K562 (cell line): ENCODE measurements at regions not wholly inside any gene's neighbourhood (a gene's known extent, or its start where the extent isn't known, plus 50 kb on each side); places are given as distances from the start of the nearest gene placed in this dataset.

Experiments used
- ATAC-seq: fragments of 200-7000 bp; cut with Tn5 transposase; 3 replicates; pipeline ENCODE4 v1.9.1; 2020; ENCODE audit warnings: moderate library complexity
- BruUV-seq: library from RNA; stranded (reverse); fragments of 400-500 nt; replicated peaks from 2 replicates; lab custom pipeline; 2021; lab: Mats Ljungman, UMichigan
- CTCF ChIA-PET: fragments of 300-600 bp; formaldehyde crosslinking; extraction: SDS; loops from one replicate; lab custom pipeline; 2021; ENCODE audit warnings: low intra/inter-chr PET ratio; lab: Yijun Ruan, JAX
- POLR2A ChIA-PET: fragments of 300-600, 350-650 bp; sonication (Branson Sonifier 250); formaldehyde crosslinking; extraction: SDS; loops from one replicate; lab custom pipeline; 2021; ENCODE audit warnings: antibody characterized with exemption, inconsistent platforms; lab: Yijun Ruan, JAX
- DNase-seq, 4 experiments: peaks; one replicate each; pipeline versions ENCODE4 v3.0.0 to v3.0.0-alpha.2; 2011 to 2018; ENCODE audit warnings: low spot score in 3 of 4, mixed read lengths in 3 of 4; ENCODE audit errors: extremely low read depth in 1 of 4
- FAIRE-seq: peaks from 2 replicates; lab custom pipeline; 2011; peaks lifted over from hg19 to GRCh38; lab: Jason Lieb, UNC
- H2AFZ ChIP-seq: 2 replicates; pipeline ENCODE4 v1.6.0; 2011; ENCODE audit warnings: low read depth, low read length, control low read depth, inconsistent platforms
- H3K27ac ChIP-seq: fragments of 200-600 bp; 3 replicates; pipeline ENCODE4 v1.8.0; 2011; ENCODE audit warnings: low read depth, mild to moderate bottlenecking, control low read depth, inconsistent platforms, low read length, moderate library complexity, mixed read lengths; ENCODE audit errors: extremely low read depth
- H3K27me3 ChIP-seq, 2 experiments: fragments of 300-600 bp in 1 of 2; 2 replicates in 1 of 2; 3 replicates in 1 of 2; pipeline versions ENCODE4 v1.6.0 to v1.8.0; 2011; ENCODE audit warnings: inconsistent platforms in 2 of 2, low read length in 2 of 2, mild to moderate bottlenecking in 1 of 2, mixed read lengths in 1 of 2, moderate library complexity in 1 of 2; ENCODE audit not compliant: control insufficient read depth in 2 of 2, insufficient read depth in 2 of 2
- H3K36me3 ChIP-seq: fragments of 300-600 bp; 3 replicates; pipeline ENCODE4 v1.8.0; 2011; ENCODE audit warnings: mild to moderate bottlenecking, low read length, inconsistent platforms; ENCODE audit not compliant: control insufficient read depth, insufficient read depth
- H3K4me1 ChIP-seq, 2 experiments: fragments of 200-600 bp in 1 of 2; replicated peaks in 1 of 2; 2 replicates in 1 of 2; 3 replicates in 1 of 2; pipeline versions ENCODE4 v1.5.1 to v1.8.0; 2011; ENCODE audit warnings: inconsistent platforms in 2 of 2, low read length in 2 of 2, mild to moderate bottlenecking in 1 of 2, mixed read lengths in 1 of 2, moderate library complexity in 1 of 2; ENCODE audit not compliant: control insufficient read depth in 2 of 2, insufficient read depth in 2 of 2
- H3K4me2 ChIP-seq: 2 replicates; pipeline ENCODE4 v1.6.1; 2011; ENCODE audit warnings: low read length, control low read depth, inconsistent platforms, mixed read lengths; ENCODE audit not compliant: insufficient read depth
- H3K4me3 ChIP-seq: fragments of 200-600 bp; sonication (generic), shearing (Covaris generic); 2 replicates; pipeline ENCODE4 v1.5.1; 2016; ENCODE audit warnings: control low read depth, inconsistent platforms
- H3K79me2 ChIP-seq: fragments of 200-600 bp; 3 replicates; pipeline ENCODE4 v1.8.0; 2011; ENCODE audit warnings: low read length, inconsistent platforms; ENCODE audit not compliant: control insufficient read depth, insufficient read depth
- H3K9ac ChIP-seq, 2 experiments: 2 replicates each; pipeline versions ENCODE4 v1.6.0 to v1.6.1; 2011; ENCODE audit warnings: low read depth in 2 of 2, low read length in 2 of 2, control low read depth in 1 of 2, inconsistent platforms in 1 of 2, mild to moderate bottlenecking in 1 of 2, mixed read lengths in 1 of 2; ENCODE audit not compliant: insufficient read depth in 1 of 2
- H3K9me1 ChIP-seq: one replicate; pipeline ENCODE4 v1.6.0; 2011; ENCODE audit warnings: inconsistent platforms, mild to moderate bottlenecking, low read length, moderate library complexity; ENCODE audit not compliant: control insufficient read depth, insufficient read depth
- H3K9me3 ChIP-seq: replicated peaks from 2 replicates; pipeline ENCODE4 v1.5.1; 2011; ENCODE audit warnings: low read depth, low read length, inconsistent platforms; ENCODE audit not compliant: control insufficient read depth, insufficient read depth
- H4K20me1 ChIP-seq: replicated peaks from 2 replicates; pipeline ENCODE4 v1.6.1; 2011; ENCODE audit warnings: low read length, inconsistent platforms, mixed read lengths; ENCODE audit not compliant: control insufficient read depth, insufficient read depth
- CEBPZ ChIP-seq: fragments of 150-350 bp; IDR thresholded peaks from 2 replicates; pipeline ENCODE4 v1.6.1; 2014; ENCODE audit warnings: low read depth, mild to moderate bottlenecking, low read length, borderline replicate concordance
- CGGBP1 ChIP-seq: fragments of 250-450 bp; sonication (Bioruptor Pico); IDR thresholded peaks from 2 replicates; pipeline ENCODE4 v1.9.0; 2021; ENCODE audit warnings: mild to moderate bottlenecking
- FUS ChIP-seq: fragments of 200-400 bp; formaldehyde crosslinking; optimal IDR thresholded peaks from 2 replicates; pipeline ENCODE3; 2017; ENCODE audit warnings: low read depth, low read length
- HDAC3 ChIP-seq: fragments of 450-650 bp; IDR thresholded peaks from 2 replicates; pipeline ENCODE4 v1.6.1; 2018; ENCODE audit warnings: borderline replicate concordance, mild to moderate bottlenecking, moderate library complexity; ENCODE audit not compliant: partially characterized antibody
- ILK ChIP-seq: fragments of 450-650 bp; IDR thresholded peaks from 2 replicates; pipeline ENCODE4 v1.6.1; 2016; ENCODE audit warnings: missing genetic modification characterization, low read depth, mild to moderate bottlenecking, missing compliant biosample characterization, moderate library complexity, borderline replicate concordance
- NEUROD1 ChIP-seq: fragments of 150-350 bp; IDR thresholded peaks from 2 replicates; pipeline ENCODE4 v1.6.1; 2014; ENCODE audit warnings: borderline replicate concordance, low read length, low read depth; ENCODE audit not compliant: partially characterized antibody
- NFRKB ChIP-seq: fragments of 450-650 bp; IDR thresholded peaks from 2 replicates; pipeline ENCODE4 v1.6.1; 2016; ENCODE audit warnings: low read depth
- PRPF4 ChIP-seq: fragments of 200-400 bp; formaldehyde crosslinking; IDR thresholded peaks from one replicate; pipeline ENCODE4 v1.6.1; 2017; ENCODE audit warnings: low read length, low read depth, mild to moderate bottlenecking; ENCODE audit not compliant: insufficient read depth, poor library complexity, severe bottlenecking
- PTTG1 ChIP-seq: fragments of 450-650 bp; IDR thresholded peaks from 2 replicates; pipeline ENCODE4 v1.6.1; 2016; ENCODE audit warnings: low read depth, mild to moderate bottlenecking, missing genetic modification characterization, missing compliant biosample characterization
- SREBF1 ChIP-seq: fragments of 150-350 bp; IDR thresholded peaks from 2 replicates; pipeline ENCODE4 v1.6.1; 2014; ENCODE audit warnings: antibody characterized with exemption, low read depth, low read length, borderline replicate concordance
- STAT5B ChIP-seq: fragments of 250-450 bp; sonication (Bioruptor Pico); IDR thresholded peaks from 2 replicates; pipeline ENCODE4 v1.8.0; 2021; ENCODE audit warnings: mild to moderate bottlenecking, inconsistent platforms
- TAF7 ChIP-seq: fragments of 450-650 bp; IDR thresholded peaks from 2 replicates; pipeline ENCODE4 v1.6.1; 2016; ENCODE audit warnings: missing genetic modification characterization, missing compliant biosample characterization
- TCFL5 ChIP-seq: fragments of 250-450 bp; sonication (Bioruptor Pico); conservative IDR thresholded peaks from 2 replicates; pipeline ENCODE4 v1.6.1; 2021; ENCODE audit warnings: mild to moderate bottlenecking, moderate library complexity, matching md5 sums
- U2AF1 ChIP-seq: fragments of 200-400 bp; formaldehyde crosslinking; optimal IDR thresholded peaks from 2 replicates; pipeline ENCODE3; 2017; ENCODE audit warnings: mild to moderate bottlenecking, low read depth, low read length, moderate library complexity
- ZBTB12 ChIP-seq: fragments of 250-450 bp; sonication (Bioruptor Pico); IDR thresholded peaks from 2 replicates; pipeline ENCODE4 v1.4.0; 2020
- ZNF699 ChIP-seq: fragments of 250-450 bp; sonication (Bioruptor Pico); IDR thresholded peaks from 2 replicates; pipeline ENCODE4 v1.8.0; 2021; ENCODE audit warnings: mild to moderate bottlenecking, moderate library complexity; ENCODE audit not compliant: insufficient replicate concordance
- ZNF785 ChIP-seq: fragments of 250-450 bp; sonication (Bioruptor Pico); IDR thresholded peaks from 2 replicates; pipeline ENCODE4 v1.4.0; 2020; ENCODE audit warnings: mild to moderate bottlenecking
- WGBS: fragments of 100-300 bp; shearing (Covaris generic); methylation state at CpG from one replicate; pipeline ENCODE4 v1.1.6; 2016; ENCODE audit warnings: low coverage, mixed read lengths; ENCODE audit not compliant: insufficient coverage; ENCODE audit errors: missing lambda C conversion rate; 5-methylcytosine and 5-hydroxymethylcytosine counted together
- in situ Hi-C: fragments of 300-500 bp; cut with MboI; formaldehyde crosslinking; loops from 4 replicates; pipeline ENCODE4 v1.15.0; 2018; ENCODE audit warnings: inconsistent platforms, mixed read lengths
- intact Hi-C: fragments of 100-400 bp; cut with micrococcal nuclease; formaldehyde crosslinking; loops from 2 replicates; pipeline ENCODE4 v1.14.2; 2022

- no peak for TF ChIP-seq ZBTB12 (CRISPR knock-in tag)
- TF ChIP-seq NEUROD1, result no peak
- TF ChIP-seq ZNF785 (CRISPR knock-in tag), result no peak
- no peak for TF ChIP-seq CGGBP1 (CRISPR knock-in tag)
- no peak for TF ChIP-seq PTTG1
- TF ChIP-seq ILK (tag), result no peak
- TF ChIP-seq, all 486 proteins: peak for 0
These were observed 758.4 kb upstream of the TMEFF2 start (continued) for GRCh38 chr2:192953116-192953515.

- intact Hi-C loops, result no loop called here
- H2AFZ ChIP-seq, result no peak overlapping the region
- H3K79me2 ChIP-seq, result no peaks in the 10 kb centered on the region
- no peak overlapping the region for H3K27ac ChIP-seq
- no peaks in the 10 kb centered on the region for H3K9me1 ChIP-seq
- DNase-seq, result no peak
- ATAC-seq, result no peak
- TF ChIP-seq TCFL5 (CRISPR knock-in tag), result no peak
- no peak for TF ChIP-seq HDAC3
- no peak for TF ChIP-seq TAF7 (tag)
- no peak for TF ChIP-seq U2AF1
- no peak for TF ChIP-seq NFRKB
- TF ChIP-seq SREBF1, result no peak
- TF ChIP-seq PRPF4, result no peak
- no peak for TF ChIP-seq ZNF785 (CRISPR knock-in tag)
- no peak for TF ChIP-seq CEBPZ
- TF ChIP-seq STAT5B (CRISPR knock-in tag), result no peak
- TF ChIP-seq FUS, result no peak
- TF ChIP-seq ZNF699 (CRISPR knock-in tag), result no peak
- H3K9me3 ChIP-seq, result no peaks in the 10 kb centered on the region
- no peaks in the 10 kb centered on the region for H3K36me3 ChIP-seq
- no peak for FAIRE-seq
- no peak overlapping the region for H3K4me2 ChIP-seq
- ChIA-PET POLR2A (no interaction called here), CTCF (no interaction called here)
- BruUV-seq, result no TSS peak
- no peaks in the 10 kb centered on the region for H3K4me1 ChIP-seq
- in situ Hi-C loops, result no loop called here
- 0% methylated on average over 2 of the region's 2 CpGs for WGBS
- H3K27me3 ChIP-seq, result no peaks in the 10 kb centered on the region
- no peak overlapping the region for H3K9ac ChIP-seq
- no peaks in the 10 kb centered on the region for H4K20me1 ChIP-seq
- H3K4me3 ChIP-seq, result no peak overlapping the region
These were observed 757.5 kb upstream of the TMEFF2 start for GRCh38 chr2:192952245-192952644.
